ENCODE measurements at regions not wholly inside any gene's neighbourhood (a gene's known extent, or its start where the extent isn't known, plus 50 kb on each side); places are given as distances from the start of the nearest gene placed in this dataset.

DNA sequence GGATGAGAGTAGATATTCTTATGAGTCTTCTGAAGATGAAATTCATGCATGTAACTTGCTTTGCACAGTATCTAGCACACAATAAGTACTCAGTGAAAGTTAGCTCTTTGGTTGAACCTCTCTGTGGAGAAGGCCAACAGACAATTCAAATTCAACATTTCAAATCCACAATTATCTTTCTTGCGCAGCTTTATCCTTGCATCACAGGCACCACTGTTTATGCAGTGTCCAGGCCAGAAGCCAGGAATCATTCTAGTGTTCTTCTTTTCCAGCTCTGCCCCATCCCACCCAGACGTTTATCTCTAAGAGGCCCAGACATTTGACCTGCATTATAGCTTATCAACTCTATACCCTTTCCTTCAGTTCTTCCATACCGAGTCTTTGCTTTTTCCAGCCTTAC is 254.7 kb upstream of the OBI1 start:
- TF ChIP-seq, protein P1, sequence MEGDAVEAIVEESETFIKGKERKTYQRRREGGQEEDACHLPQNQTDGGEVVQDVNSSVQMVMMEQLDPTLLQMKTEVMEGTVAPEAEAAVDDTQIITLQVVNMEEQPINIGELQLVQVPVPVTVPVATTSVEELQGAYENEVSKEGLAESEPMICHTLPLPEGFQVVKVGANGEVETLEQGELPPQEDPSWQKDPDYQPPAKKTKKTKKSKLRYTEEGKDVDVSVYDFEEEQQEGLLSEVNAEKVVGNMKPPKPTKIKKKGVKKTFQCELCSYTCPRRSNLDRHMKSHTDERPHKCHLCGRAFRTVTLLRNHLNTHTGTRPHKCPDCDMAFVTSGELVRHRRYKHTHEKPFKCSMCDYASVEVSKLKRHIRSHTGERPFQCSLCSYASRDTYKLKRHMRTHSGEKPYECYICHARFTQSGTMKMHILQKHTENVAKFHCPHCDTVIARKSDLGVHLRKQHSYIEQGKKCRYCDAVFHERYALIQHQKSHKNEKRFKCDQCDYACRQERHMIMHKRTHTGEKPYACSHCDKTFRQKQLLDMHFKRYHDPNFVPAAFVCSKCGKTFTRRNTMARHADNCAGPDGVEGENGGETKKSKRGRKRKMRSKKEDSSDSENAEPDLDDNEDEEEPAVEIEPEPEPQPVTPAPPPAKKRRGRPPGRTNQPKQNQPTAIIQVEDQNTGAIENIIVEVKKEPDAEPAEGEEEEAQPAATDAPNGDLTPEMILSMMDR (IDR thresholded peaks at IDR 0.05): no peak
- no peak for TF ChIP-seq POLR2A (IDR thresholded peaks at IDR 0.05)
